Common myeloid progenitor, CD34-positive (primary cell): ENCODE measurements at regions not wholly inside any gene's neighbourhood (a gene's known extent, or its start where the extent isn't known, plus 50 kb on each side); places are given as distances from the start of the nearest gene placed in this dataset.

Experiments used
- CTCF ChIA-PET: fragments of 350-600 bp; sonication (Branson Sonifier 250); formaldehyde crosslinking; loops from one replicate; lab custom pipeline; 2021; ENCODE audit warnings: antibody characterized with exemption; lab: Charles Lee
- POLR2A ChIA-PET: fragments of 350-600 bp; sonication (Branson Sonifier 250); formaldehyde crosslinking; loops from one replicate; lab custom pipeline; 2021; ENCODE audit warnings: antibody characterized with exemption; lab: Charles Lee
- DNase-seq, 3 donors: peaks; one replicate each; pipeline versions ENCODE4 v3.0.0 to v3.0.0-alpha.2; 2013
- H3K27ac ChIP-seq, 2 experiments: 1 replicate in 1 of 2; 2 replicates in 1 of 2; pipeline ENCODE4 v1.7.0; 2013; ENCODE audit warnings: inconsistent platforms in 2 of 2, low read length in 2 of 2, mild to moderate bottlenecking in 2 of 2, low read depth in 1 of 2, moderate library complexity in 1 of 2; ENCODE audit not compliant: severe bottlenecking in 2 of 2, insufficient read depth in 1 of 2, poor library complexity in 1 of 2
- H3K27me3 ChIP-seq, 5 experiments: replicated peaks in 2 of 5; 1 replicate in 3 of 5; 2 replicates in 2 of 5; pipeline versions ENCODE4 v1.6.1 to v1.7.0; 2013; ENCODE audit warnings: low read length in 4 of 5, mild to moderate bottlenecking in 2 of 5, moderate library complexity in 2 of 5, inconsistent platforms in 1 of 5; ENCODE audit not compliant: insufficient read depth in 5 of 5, control insufficient read depth in 4 of 5
- H3K36me3 ChIP-seq, 4 experiments: 1 replicate in 2 of 4; 2 replicates in 2 of 4; pipeline versions ENCODE4 v1.6.1 to v1.7.0; 2013; ENCODE audit warnings: low read length in 3 of 4, control low read depth in 1 of 4, mild to moderate bottlenecking in 1 of 4; ENCODE audit not compliant: control insufficient read depth in 4 of 4, insufficient read depth in 4 of 4
- H3K4me1 ChIP-seq, 4 experiments: 1 replicate in 3 of 4; 2 replicates in 1 of 4; pipeline versions ENCODE4 v1.6.1 to v1.7.1; 2013; ENCODE audit warnings: low read length in 3 of 4, mild to moderate bottlenecking in 3 of 4, control low read depth in 1 of 4, inconsistent platforms in 1 of 4, moderate library complexity in 1 of 4; ENCODE audit not compliant: control insufficient read depth in 4 of 4, insufficient read depth in 4 of 4; ENCODE audit errors: control extremely low read depth in 1 of 4
- H3K4me3 ChIP-seq, 7 experiments: 1 replicate in 4 of 7; 2 replicates in 3 of 7; pipeline versions ENCODE4 v1.5.1 to v1.7.0; 2013; ENCODE audit warnings: mild to moderate bottlenecking in 7 of 7, low read length in 6 of 7, moderate library complexity in 6 of 7, inconsistent platforms in 2 of 7, low read depth in 2 of 7, control low read depth in 1 of 7; ENCODE audit not compliant: insufficient read depth in 4 of 7, control insufficient read depth in 1 of 7; ENCODE audit errors: extremely low read depth in 1 of 7
- H3K9me3 ChIP-seq, 5 experiments: 1 replicate in 4 of 5; 2 replicates in 1 of 5; pipeline versions ENCODE4 v1.6.1 to v1.7.1; 2013; ENCODE audit warnings: low read length in 4 of 5, mild to moderate bottlenecking in 2 of 5, inconsistent platforms in 1 of 5, low read depth in 1 of 5, moderate library complexity in 1 of 5; ENCODE audit not compliant: control insufficient read depth in 4 of 5, insufficient read depth in 2 of 5; ENCODE audit errors: control extremely low read depth in 1 of 5
- WGBS: methylation state at CpG from one replicate; pipeline ENCODE4 v1.1.5; 2013; ENCODE audit not compliant: insufficient coverage; 5-methylcytosine and 5-hydroxymethylcytosine counted together

DNA sequence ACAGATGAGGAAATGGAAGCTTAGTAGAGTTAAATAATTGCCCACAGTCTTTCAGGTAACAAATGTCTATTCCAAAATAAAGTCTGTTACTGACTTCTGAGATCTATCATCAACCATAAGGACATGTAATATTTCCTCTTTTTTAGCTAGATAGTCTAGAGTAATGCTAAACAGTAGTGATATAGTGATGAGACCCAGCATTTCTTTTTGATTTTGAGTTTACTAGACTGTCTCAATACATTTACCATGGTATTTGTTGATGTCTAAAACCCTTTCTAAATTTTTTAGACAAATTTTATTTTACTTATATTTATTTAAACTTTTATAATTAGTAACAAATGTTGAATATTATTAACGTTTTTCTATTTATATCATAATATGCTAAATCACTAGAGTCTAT, 465.1 kb upstream of the SLIT2 start:
- no peaks in the 10 kb centered on the region for H3K36me3 ChIP-seq
- no peak overlapping the region for H3K27ac ChIP-seq
- DNase-seq: no peak
- H3K27me3 ChIP-seq: no peaks in the 10 kb centered on the region
- peaks cover 4 to 8% (median 5%) of the 10 kb centered on the region in 5 experiments for H3K9me3 ChIP-seq
- H3K4me1 ChIP-seq: no peaks in the 10 kb centered on the region
- CTCF ChIA-PET: no interaction called here
- WGBS: no CpG with 5 or more reads among the region's 1 CpG
- POLR2A ChIA-PET: no interaction called here
- H3K4me3 ChIP-seq: no peak overlapping the region

- POLR2A ChIA-PET: no interaction called here
- WGBS: 94% methylated on average over 3 of the region's 4 CpGs
- Histone ChIP-seq H3K4me1 (no peaks in the 10 kb centered on the region), H3K4me3 (no peak overlapping the region), H3K27me3 (no peaks in the 10 kb centered on the region), H3K9me3 (peaks cover 4 to 8% (median 5%) of the 10 kb centered on the region in 5 experiments), H3K36me3 (no peaks in the 10 kb centered on the region), H3K27ac (no peak overlapping the region)
- CTCF ChIA-PET: no interaction called here
- no peak for DNase-seq
Measured at GRCh38 chr4:19783667-19784223, 468.0 kb upstream of the SLIT2 start.

- POLR2A ChIA-PET: no interaction called here
- no peak overlapping the region for H3K27ac ChIP-seq
- 100% methylated on average over 2 of the region's 3 CpGs for WGBS
Measured at GRCh38 chr4:19780871-19781270, 470.8 kb upstream of the SLIT2 start.

GRCh38 chr4:19776929-19777328, 474.8 kb upstream of the SLIT2 start:
- Histone ChIP-seq H3K36me3 (no peaks in the 10 kb centered on the region), H3K9me3 (no peaks in the 10 kb centered on the region), H3K4me3 (no peak overlapping the region), H3K27ac (no peak overlapping the region), H3K27me3 (no peaks in the 10 kb centered on the region), H3K4me1 (no peaks in the 10 kb centered on the region)
- POLR2A ChIA-PET: no interaction called here
- CTCF ChIA-PET: no interaction called here
- no peak for DNase-seq

More at GRCh38 chr4:19780871-19781270, 470.8 kb upstream of the SLIT2 start:
- Histone ChIP-seq H3K9me3 (peaks cover 4 to 8% (median 5%) of the 10 kb centered on the region in 5 experiments), H3K27me3 (no peaks in the 10 kb centered on the region), H3K4me1 (no peaks in the 10 kb centered on the region), H3K36me3 (no peaks in the 10 kb centered on the region), H3K4me3 (no peak overlapping the region)
- DNase-seq: no peak
- CTCF ChIA-PET: no interaction called here

DNA sequence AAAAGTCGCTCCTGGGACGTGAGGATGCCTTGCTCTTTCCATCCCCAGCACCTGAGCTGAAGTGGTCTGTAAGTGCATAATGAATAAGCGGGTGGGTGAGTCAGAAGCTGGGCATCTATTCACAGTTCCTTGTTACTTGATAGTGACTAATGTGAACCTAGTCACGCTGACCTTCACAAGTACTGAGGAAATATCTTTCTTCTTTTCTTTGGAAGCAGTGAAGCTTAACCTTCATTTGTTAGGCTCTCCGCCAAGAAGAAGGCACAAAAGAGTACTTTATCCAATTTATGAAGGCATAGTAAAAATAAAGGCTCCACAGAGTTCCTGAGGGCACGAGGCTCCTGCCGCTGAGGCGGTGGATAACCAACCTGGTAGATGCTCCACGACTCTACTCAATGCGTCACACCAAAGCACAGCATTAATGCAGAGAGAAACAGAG, 475.7 kb upstream of the SLIT2 start:
- DNase-seq: no peak
- no peak overlapping the region for H3K4me3 ChIP-seq
- ChIA-PET POLR2A (no interaction called here), CTCF (no interaction called here)
- no peaks in the 10 kb centered on the region for H3K4me1 ChIP-seq
- no peaks in the 10 kb centered on the region for H3K9me3 ChIP-seq
- 90% methylated on average over 8 of the region's 10 CpGs for WGBS
- H3K27ac ChIP-seq: no peak overlapping the region
- H3K36me3 ChIP-seq: no peaks in the 10 kb centered on the region
- no peaks in the 10 kb centered on the region for H3K27me3 ChIP-seq

DNA sequence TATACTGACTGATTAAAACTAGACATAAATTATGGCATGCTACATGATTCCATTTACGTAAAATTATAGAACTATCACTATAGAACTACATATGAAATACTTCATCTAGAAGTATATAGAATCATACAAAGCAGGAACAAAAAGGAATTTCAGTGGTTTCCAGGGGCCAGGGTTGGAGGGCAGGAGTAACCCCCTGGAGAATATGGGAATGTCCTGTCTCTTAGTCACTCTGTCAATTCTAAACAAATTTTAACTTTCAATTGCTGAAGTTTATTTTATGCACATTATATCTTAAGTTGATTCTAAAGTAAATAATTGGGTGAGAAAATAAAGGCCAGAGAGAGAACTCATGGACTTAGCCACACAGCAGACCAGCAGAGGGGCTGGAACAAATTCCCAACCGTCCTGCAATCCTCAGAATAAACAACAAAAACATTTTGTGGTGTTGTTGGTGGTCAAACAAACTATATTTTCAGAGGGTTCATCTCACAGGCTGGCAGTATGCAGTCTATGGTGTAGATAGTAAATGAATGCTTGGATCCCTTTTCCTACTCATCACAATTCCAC, 476.9 kb upstream of the SLIT2 start:
- Histone ChIP-seq H3K4me1 (no peaks in the 10 kb centered on the region), H3K4me3 (no peak overlapping the region), H3K27me3 (no peaks in the 10 kb centered on the region), H3K9me3 (no peaks in the 10 kb centered on the region), H3K27ac (no peak overlapping the region), H3K36me3 (no peaks in the 10 kb centered on the region)
- POLR2A ChIA-PET: no interaction called here
- WGBS: no CpG with 5 or more reads among the region's 2 CpGs
- CTCF ChIA-PET: no interaction called here
- no peak for DNase-seq

DNA sequence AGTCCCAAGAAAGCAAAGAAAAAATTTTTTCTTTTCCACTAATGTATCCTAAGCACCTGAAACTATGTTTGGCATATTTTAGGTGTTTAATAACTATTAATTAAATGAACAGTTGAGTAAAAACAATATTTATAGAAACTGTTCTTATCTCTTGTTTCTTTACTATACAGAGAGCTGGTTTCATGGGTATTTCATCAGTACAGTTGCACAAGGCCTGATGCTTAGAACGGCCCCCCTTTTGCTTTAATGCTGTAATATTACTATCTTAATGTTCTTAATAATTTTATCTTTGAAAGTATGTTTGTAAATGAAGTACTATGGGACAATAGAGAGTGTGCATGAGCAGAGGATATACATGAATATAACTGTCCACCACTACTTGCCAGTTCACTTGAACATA, 479.1 kb upstream of the SLIT2 start:
- H3K9me3 ChIP-seq: no peaks in the 10 kb centered on the region
- no peaks in the 10 kb centered on the region for H3K27me3 ChIP-seq
- H3K36me3 ChIP-seq: no peaks in the 10 kb centered on the region
- POLR2A ChIA-PET: no interaction called here
- H3K27ac ChIP-seq: no peak overlapping the region
- H3K4me1 ChIP-seq: no peaks in the 10 kb centered on the region
- H3K4me3 ChIP-seq: no peak overlapping the region
- DNase-seq: no peak
- no CpG with 5 or more reads among the region's 1 CpG for WGBS
- CTCF ChIA-PET: no interaction called here
